ENCODE measurements at regions not wholly inside any gene's neighbourhood (a gene's known extent, or its start where the extent isn't known, plus 50 kb on each side); places are given as distances from the start of the nearest gene placed in this dataset.

DNA sequence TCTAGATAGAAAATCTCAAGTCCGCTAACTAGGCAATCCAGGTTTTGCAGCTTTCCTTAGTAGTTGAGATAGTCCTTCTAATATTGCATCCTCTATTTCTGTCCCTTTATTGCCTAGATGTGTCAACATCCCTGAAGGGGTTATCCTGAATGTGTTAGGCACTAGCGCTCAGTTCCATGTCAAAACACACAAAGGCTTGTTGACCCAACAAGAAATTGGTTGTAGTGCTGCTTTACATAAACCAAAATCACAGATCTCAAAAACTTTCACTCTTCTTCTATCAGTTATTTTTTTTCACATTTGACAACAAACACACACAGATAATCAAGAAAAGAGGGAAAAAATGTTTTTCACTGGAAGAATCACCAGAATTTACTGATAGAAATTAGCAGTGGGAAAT is 51.4 kb upstream of the SOX2 start:
- no peak for DNase-seq
- no peak for TF ChIP-seq GATA1 (IDR thresholded peaks at IDR 0.05; ENCODE audit: low read depth, low read length)
- TF ChIP-seq POLR2A (IDR thresholded peaks at IDR 0.05; ENCODE audit: low read length) = no peak

DNA sequence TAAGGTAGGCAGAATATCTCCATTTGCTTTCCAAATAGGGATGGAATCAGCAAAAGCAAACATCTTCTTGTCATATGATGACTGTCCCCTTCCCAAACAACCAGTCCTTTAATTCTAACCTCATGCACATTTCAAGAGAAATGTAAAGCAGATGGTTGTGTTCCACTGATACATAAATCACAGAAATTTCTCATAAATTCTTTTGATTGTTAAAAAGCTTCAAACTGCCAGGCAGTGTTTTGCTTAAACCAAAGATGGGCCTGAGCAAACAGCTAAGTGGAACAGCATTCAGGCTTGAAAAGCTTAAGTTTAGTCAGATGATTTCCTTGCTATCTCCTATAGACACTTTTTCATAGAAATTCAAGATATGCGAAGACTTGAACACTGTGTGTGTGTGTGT is 74.3 kb upstream of the SOX2 start:
- DNase-seq = no peak
- no peak for TF ChIP-seq POLR2A (IDR thresholded peaks at IDR 0.05; ENCODE audit: low read length)
- no peak for TF ChIP-seq GATA1 (IDR thresholded peaks at IDR 0.05; ENCODE audit: low read depth, low read length)

DNA sequence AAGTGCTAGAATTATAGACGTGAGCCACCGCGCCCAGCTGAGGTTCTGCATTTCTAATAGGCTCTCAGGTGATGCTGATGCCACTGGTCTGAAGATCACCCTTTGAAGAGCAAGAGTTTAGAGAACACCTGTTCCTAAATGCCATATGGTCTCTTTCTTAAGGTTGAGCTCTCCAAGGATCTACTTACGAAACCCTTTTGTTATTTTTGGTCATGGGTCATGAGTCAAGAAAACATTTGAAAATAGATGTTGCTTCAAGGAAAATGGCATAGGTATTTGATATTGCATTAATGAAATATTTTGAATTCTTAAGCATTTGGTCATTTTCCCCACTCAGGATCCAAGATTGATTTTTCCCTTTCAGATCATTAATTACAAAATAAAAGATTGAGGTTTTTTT is 74.7 kb upstream of the SOX2 start:
- DNase-seq = no peak
- TF ChIP-seq POLR2A (IDR thresholded peaks at IDR 0.05; ENCODE audit: low read length) (no peak), GATA1 (IDR thresholded peaks at IDR 0.05; ENCODE audit: low read depth, low read length) (no peak)

DNA sequence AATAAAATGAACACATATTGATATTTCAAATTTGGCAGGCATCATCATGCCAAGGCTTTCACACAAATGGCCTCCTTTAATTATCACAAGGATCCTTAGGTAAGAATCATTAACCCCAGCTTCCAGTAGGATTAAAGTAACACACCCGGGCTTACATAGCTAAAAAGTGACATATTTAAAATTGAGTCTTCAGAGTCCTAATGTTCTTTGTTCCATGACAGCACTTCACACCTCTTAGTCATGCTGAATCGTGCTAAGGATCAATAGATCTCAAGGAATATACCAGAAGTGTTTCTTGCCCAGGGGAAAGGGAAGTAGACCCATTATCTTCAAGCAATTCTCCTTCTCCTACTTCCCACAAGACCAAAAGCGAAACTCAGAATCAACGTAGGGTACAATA is 76.6 kb upstream of the SOX2 start:
- TF ChIP-seq POLR2A (IDR thresholded peaks at IDR 0.05; ENCODE audit: low read length) (no peak), GATA1 (IDR thresholded peaks at IDR 0.05; ENCODE audit: low read depth, low read length) (no peak)

DNA sequence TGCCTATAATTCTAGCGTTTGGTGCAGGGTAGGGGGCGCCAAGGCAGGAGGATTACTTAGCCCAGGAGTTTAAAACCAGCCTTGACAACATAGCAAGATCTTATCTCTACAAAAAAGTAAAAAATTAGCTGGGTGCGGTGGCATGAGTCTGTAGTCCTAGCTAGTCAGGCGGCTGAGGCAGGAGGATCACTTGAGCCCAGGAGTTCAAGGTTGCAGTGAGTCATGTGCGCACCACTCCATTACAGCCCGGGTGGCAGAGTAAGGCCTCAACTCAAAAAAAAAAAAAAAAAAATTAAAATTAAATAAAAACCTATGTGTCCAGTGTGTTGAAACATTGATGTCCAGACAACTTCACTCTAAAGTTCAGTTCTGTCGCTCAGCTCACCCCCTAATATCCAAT is 78.2 kb upstream of the SOX2 start:
- TF ChIP-seq GATA1 (IDR thresholded peaks at IDR 0.05; ENCODE audit: low read depth, low read length) = no peak
- no peak for TF ChIP-seq POLR2A (IDR thresholded peaks at IDR 0.05; ENCODE audit: low read length)
- DNase-seq = peak; percentile 3 to 19

More for the DNA sequence above, 76.6 kb upstream of the SOX2 start:
- no peak for DNase-seq

DNA sequence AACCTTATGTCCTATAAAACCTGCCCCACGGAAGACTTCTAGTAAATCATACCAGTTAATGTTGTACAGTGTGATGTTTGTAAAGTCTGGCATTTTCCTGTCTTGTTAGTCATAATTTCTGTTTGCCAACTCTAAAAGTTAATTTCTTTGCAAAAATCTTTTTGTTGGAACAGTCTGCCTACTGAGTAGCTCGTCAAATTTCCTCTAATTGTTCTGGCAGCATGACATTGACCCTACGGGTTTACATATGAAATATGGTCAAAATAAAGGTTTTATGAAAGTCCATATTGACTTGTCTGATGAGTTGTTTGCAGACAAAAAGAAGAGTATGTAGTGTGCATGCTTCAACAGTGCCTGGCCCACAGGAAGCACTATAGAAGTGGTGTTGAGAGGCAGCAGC is 79.8 kb upstream of the SOX2 start:
- no peak for DNase-seq
- no peak for TF ChIP-seq POLR2A (IDR thresholded peaks at IDR 0.05; ENCODE audit: low read length)
- no peak for TF ChIP-seq GATA1 (IDR thresholded peaks at IDR 0.05; ENCODE audit: low read depth, low read length)

DNA sequence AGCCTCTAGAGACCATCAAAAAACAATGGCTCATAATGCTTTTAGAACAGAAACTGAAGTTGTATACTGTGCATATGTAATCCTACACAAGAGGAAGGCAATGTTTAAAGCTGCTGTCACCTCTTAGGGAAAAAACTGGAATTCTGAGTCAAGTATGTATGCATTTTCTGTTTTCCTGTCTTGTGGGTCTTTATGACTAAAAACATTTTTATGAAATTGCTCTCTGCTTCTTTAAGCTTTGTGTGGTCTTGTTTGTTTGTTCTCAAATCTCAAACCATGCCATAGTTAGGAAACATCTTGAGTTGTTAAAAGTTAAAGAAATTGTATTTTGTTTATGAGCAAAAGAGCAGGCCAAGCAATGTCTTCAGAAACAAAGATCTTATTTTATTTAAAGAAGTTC is 80.9 kb upstream of the SOX2 start:
- TF ChIP-seq GATA1 (IDR thresholded peaks at IDR 0.05; ENCODE audit: low read depth, low read length) = no peak
- no peak for TF ChIP-seq POLR2A (IDR thresholded peaks at IDR 0.05; ENCODE audit: low read length)
- no peak for DNase-seq

DNA sequence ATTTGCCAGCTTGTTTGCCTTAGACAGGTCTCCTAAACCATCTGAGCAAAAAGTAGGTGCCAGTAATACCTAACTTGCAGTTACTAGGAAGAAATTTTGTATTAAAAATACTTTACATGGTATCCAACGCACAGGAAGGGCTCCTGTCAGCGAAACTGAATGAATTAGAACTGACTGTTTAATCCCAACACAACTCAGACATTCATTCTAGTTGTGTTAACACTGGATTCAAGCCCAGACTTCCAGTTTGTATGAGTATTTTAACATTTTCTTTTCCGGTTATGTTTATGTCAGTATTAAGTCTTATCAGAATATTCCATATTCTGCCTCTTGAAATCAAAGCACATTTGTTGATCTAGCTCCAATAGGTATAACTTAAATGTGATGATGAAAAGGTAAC is 82.0 kb upstream of the SOX2 start:
- DNase-seq = no peak
- no peak for TF ChIP-seq POLR2A (IDR thresholded peaks at IDR 0.05; ENCODE audit: low read length)
- no peak for TF ChIP-seq GATA1 (IDR thresholded peaks at IDR 0.05; ENCODE audit: low read depth, low read length)

DNA sequence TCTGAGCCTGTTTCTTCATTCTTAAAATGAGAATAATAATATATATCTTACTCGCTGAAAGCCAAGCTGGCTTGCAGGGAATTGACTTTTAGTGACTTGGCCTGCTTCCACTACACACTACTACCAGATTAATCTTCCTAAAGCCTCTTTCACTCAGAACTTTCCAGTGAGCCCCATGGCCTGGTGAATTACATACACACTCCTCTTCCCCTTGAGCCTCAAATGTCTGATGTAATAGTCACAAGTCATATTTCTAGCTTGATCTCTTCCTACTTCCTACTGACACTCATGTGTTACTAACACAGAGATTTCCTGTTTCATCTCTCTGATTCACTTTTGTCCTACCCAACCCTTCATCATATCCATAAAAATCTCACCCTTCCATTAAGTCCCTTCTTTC is 82.7 kb upstream of the SOX2 start:
- DNase-seq = no peak
- TF ChIP-seq GATA1 (IDR thresholded peaks at IDR 0.05; ENCODE audit: low read depth, low read length) (no peak), POLR2A (IDR thresholded peaks at IDR 0.05; ENCODE audit: low read length) (no peak)

DNA sequence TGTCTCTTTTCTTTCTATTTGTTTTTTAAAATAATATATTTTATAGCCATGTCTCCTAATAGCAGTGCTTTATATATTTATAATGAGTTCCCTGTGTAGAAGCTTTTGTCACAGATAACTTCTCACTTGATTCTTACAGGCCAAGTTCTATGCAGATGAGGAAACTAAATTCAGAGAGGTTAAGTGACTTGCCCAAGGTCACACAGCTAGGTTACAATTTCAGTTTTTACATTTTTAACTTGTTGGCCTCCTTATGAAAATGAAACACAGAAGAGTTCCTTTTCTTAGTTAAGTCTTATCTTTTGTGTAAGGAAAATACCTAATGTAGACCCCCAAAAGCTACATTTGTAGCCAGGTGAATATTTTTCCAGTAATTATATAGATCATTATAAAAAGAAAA is 83.3 kb upstream of the SOX2 start:
- DNase-seq = no peak
- TF ChIP-seq GATA1 (IDR thresholded peaks at IDR 0.05; ENCODE audit: low read depth, low read length) = no peak
- TF ChIP-seq POLR2A (IDR thresholded peaks at IDR 0.05; ENCODE audit: low read length) = no peak

DNA sequence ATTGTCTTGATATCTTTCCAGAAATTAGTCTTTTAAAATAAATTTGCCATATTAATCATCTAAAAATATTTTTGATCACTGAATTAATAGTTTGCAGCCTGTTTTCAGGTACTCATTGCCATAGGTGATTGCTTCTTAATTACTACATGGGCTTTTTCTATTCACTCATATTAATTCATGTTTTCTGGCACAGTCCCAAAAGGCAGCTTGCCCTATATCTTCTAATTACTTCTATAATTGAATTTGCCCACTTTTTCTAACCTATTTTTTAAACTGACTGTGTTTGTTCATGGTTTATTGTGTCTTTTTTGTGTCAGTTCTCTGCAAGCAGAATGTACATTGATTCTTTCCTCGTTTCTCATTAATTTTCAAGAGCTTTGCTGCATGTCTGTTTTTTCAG is 85.7 kb upstream of the SOX2 start:
- TF ChIP-seq POLR2A (IDR thresholded peaks at IDR 0.05; ENCODE audit: low read length) = no peak
- TF ChIP-seq GATA1 (IDR thresholded peaks at IDR 0.05; ENCODE audit: low read depth, low read length) = no peak
- DNase-seq = no peak

DNA sequence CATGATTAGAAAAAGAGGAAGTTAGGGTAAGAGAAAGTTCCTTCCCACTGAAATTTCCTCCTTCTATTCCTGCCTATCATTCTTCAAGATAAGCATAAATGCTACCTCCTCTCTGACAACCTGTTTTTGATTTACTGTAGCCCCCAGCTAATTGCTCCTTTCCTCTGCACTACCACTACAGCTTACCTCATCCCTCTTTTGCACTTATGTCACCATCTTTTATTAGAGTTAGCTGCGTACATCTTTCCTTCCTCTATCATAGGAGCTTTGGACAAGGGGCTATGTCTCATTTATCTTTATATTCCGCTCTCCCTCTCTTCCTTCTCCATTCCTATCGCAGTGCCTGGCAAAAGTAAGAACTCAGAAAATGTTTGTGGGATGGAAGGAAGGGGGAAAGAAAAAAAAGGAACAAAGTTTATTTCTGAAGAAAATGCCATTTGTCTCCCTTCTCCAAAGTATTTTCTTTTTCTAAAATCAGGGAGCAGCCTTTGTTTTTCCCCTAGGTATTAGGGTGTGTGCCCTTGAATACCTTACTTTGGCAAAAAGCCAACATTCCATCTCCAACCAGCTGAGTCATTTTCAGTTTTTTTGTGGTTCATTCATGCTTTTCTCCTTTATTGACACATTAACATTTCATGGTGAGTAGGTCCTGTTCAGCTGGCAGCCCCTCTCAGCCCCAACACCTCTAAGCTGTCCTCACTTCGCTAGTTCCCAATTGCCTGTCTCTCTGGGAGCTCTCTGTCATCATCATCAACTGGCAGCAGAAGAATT is 87.6 kb upstream of the SOX2 start:
- DNase-seq = peak in 1 of 2 experiments; percentile 5
- TF ChIP-seq GATA1 (IDR thresholded peaks at IDR 0.05; ENCODE audit: low read depth, low read length) = no peak
- TF ChIP-seq POLR2A (IDR thresholded peaks at IDR 0.05; ENCODE audit: low read length) = no peak

DNA sequence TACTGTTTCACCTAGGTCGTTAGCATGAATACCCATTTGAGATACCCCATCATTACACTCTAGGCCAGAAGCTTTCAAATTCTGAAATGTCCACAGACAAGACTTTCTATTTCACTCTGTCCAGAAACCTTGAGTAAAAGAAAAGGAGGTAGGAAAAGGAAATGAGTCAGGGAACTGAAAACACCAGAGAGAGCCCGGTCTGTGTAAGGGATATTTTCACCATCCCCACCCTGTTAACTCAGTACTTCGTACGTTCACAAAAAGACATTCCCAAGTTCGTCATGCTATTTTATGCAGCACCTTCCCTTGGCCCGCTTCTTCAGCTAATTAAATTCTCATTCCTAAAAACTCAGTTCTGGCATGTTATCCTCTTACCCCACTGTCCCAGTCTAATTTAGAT is 89.4 kb upstream of the SOX2 start:
- no peak for DNase-seq
- TF ChIP-seq POLR2A (IDR thresholded peaks at IDR 0.05; ENCODE audit: low read length) (no peak), GATA1 (IDR thresholded peaks at IDR 0.05; ENCODE audit: low read depth, low read length) (no peak)

DNA sequence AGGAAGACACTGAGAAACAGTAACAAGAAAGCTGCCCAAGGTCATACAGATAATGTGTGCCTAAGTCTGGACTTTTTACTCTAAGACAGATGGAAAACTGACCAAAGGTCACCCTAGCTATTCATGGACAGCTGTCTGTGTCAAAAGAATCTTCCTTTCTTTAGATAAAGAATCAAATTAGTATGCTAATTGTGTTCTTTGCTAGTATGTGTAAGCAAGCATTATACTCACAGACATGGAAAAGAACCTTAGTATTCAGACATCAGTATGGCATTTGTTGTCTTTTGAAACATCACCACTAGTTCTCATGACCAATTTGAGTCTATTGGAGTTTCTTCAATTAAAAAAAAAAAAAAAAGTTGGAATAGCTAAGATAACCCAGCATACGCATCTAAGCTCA is 91.8 kb upstream of the SOX2 start:
- DNase-seq = no peak
- TF ChIP-seq GATA1 (IDR thresholded peaks at IDR 0.05; ENCODE audit: low read depth, low read length) (no peak), POLR2A (IDR thresholded peaks at IDR 0.05; ENCODE audit: low read length) (no peak)

DNA sequence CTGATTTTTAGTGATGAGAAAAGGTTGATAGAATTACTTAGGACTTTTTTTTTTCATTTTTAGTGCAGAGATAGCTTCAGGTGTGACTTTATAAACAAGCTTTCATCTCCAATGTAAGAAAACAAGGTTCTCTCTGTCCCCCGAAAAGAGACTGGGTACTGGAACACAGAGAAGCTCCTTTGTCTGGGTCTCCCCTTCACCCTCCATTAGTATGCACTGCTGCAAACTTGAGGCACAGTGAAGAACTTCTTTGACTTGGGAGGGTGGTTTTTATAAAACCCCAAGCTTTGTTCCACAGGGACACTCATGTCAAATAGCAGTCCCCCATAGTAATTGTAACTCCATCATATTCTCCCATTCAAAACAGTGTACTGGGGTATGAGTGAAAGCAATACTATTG is 93.5 kb upstream of the SOX2 start:
- no peak for DNase-seq
- no peak for TF ChIP-seq POLR2A (IDR thresholded peaks at IDR 0.05; ENCODE audit: low read length)
- TF ChIP-seq GATA1 (IDR thresholded peaks at IDR 0.05; ENCODE audit: low read depth, low read length) = no peak
